WTC11 (cell line): ENCODE measurements at regions not wholly inside any gene's neighbourhood (a gene's known extent, or its start where the extent isn't known, plus 50 kb on each side); places are given as distances from the start of the nearest gene placed in this dataset.

Experiments
- ATAC-seq: fragments of 200-7000 bp; cut with Tn5 transposase; 2 replicates; pipeline ENCODE4 v1.10.0; 2021; ENCODE audit warnings: mild to moderate bottlenecking, moderate library complexity
- CTCF ChIA-PET: fragments of 300-600 bp; sonication (Branson Sonifier 250); formaldehyde crosslinking; loops from one replicate; lab custom pipeline; 2021; ENCODE audit warnings: antibody characterized with exemption; lab: Charles Lee
- POLR2A ChIA-PET: fragments of 350-600 bp; sonication (Branson Sonifier 250); formaldehyde crosslinking; loops from one replicate; lab custom pipeline; 2021; ENCODE audit warnings: antibody characterized with exemption; lab: Charles Lee
- DNase-seq: peaks from one replicate; pipeline ENCODE4 v3.0.0; 2021; ENCODE audit warnings: low spot score
- H3K27ac Mint-ChIP-seq: 2 replicates; pipeline ENCODE4 v1.8.0; 2021; ENCODE audit warnings: mixed read lengths
- H3K27me3 Mint-ChIP-seq: 2 replicates; pipeline ENCODE4 v1.8.0; 2021; ENCODE audit warnings: low read depth, mild to moderate bottlenecking, moderate library complexity, mixed read lengths
- H3K36me3 Mint-ChIP-seq: 2 replicates; pipeline ENCODE4 v1.8.0; 2021; ENCODE audit warnings: mixed read lengths
- H3K4me1 Mint-ChIP-seq: 2 replicates; pipeline ENCODE4 v1.8.0; 2022; ENCODE audit warnings: mixed read lengths
- H3K4me3 Mint-ChIP-seq: 2 replicates; pipeline ENCODE4 v1.8.0; 2021; ENCODE audit warnings: mild to moderate bottlenecking, moderate library complexity, mixed read lengths
- H3K9me3 Mint-ChIP-seq: 2 replicates; pipeline ENCODE4 v1.8.0; 2021; ENCODE audit warnings: mixed read lengths
- ATF1 ChIP-seq: sonication (generic); formaldehyde crosslinking; IDR thresholded peaks from 2 replicates; pipeline ENCODE4 v1.8.1; 2023; ENCODE audit warnings: mild to moderate bottlenecking, moderate library complexity, missing genetic modification reagents
- FOXJ3 ChIP-seq: sonication (generic); formaldehyde crosslinking; IDR thresholded peaks from 2 replicates; pipeline ENCODE4 v1.9.0; 2021; ENCODE audit warnings: missing genetic modification reagents, mild to moderate bottlenecking, borderline replicate concordance
- FOXK1 ChIP-seq: sonication (generic); formaldehyde crosslinking; IDR thresholded peaks from 2 replicates; pipeline ENCODE4 v1.8.0; 2022; ENCODE audit warnings: mild to moderate bottlenecking, moderate library complexity, missing genetic modification reagents
- GTF2I ChIP-seq: fragments of 250-450 bp; sonication (Bioruptor Pico); conservative IDR thresholded peaks from 2 replicates; pipeline ENCODE4 v1.4.0; 2021; ENCODE audit warnings: mild to moderate bottlenecking
- JUN ChIP-seq: sonication (generic); formaldehyde crosslinking; IDR thresholded peaks from 2 replicates; pipeline ENCODE4 v1.8.0; 2023; ENCODE audit warnings: mild to moderate bottlenecking, missing genetic modification reagents
- KAT7 ChIP-seq: sonication (generic); formaldehyde crosslinking; IDR thresholded peaks from 2 replicates; pipeline ENCODE4 v1.8.1; 2023; ENCODE audit warnings: missing genetic modification reagents, mild to moderate bottlenecking, borderline replicate concordance
- MXD4 ChIP-seq: fragments of 250-450 bp; sonication (Bioruptor Pico); IDR thresholded peaks from 2 replicates; pipeline ENCODE4 v1.8.0; 2021; ENCODE audit warnings: mild to moderate bottlenecking, moderate library complexity, borderline replicate concordance
- NFE2L1 ChIP-seq: sonication (generic); formaldehyde crosslinking; IDR thresholded peaks from 2 replicates; pipeline ENCODE4 v1.8.1; 2023; ENCODE audit warnings: missing genetic modification reagents
- NR1H2 ChIP-seq: sonication (generic); formaldehyde crosslinking; IDR thresholded peaks from 2 replicates; pipeline ENCODE4 v1.9.0; 2021; ENCODE audit warnings: mild to moderate bottlenecking, moderate library complexity, missing genetic modification reagents
- NR3C1 ChIP-seq: sonication (generic); formaldehyde crosslinking; conservative IDR thresholded peaks from 2 replicates; pipeline ENCODE4 v1.8.1; 2023; ENCODE audit warnings: low read depth, mild to moderate bottlenecking, missing genetic modification reagents
- PRRX2 ChIP-seq: fragments of 250-450 bp; sonication (Bioruptor Pico); IDR thresholded peaks from 2 replicates; pipeline ENCODE4 v1.8.0; 2021; ENCODE audit warnings: mild to moderate bottlenecking
- RORB ChIP-seq: fragments of 250-450 bp; sonication (Bioruptor Pico); IDR thresholded peaks from 2 replicates; pipeline ENCODE4 v1.9.0; 2021; ENCODE audit warnings: mild to moderate bottlenecking
- SOX15 ChIP-seq: fragments of 250-450 bp; sonication (Bioruptor Pico); IDR thresholded peaks from 2 replicates; pipeline ENCODE4 v1.9.0; 2021; ENCODE audit warnings: mild to moderate bottlenecking
- TP53 ChIP-seq: sonication (generic); formaldehyde crosslinking; IDR thresholded peaks from 2 replicates; pipeline ENCODE4 v1.8.1; 2023; ENCODE audit warnings: mild to moderate bottlenecking, missing genetic modification reagents
- ZNF219 ChIP-seq: sonication (generic); formaldehyde crosslinking; IDR thresholded peaks from 2 replicates; pipeline ENCODE4 v1.8.0; 2023; ENCODE audit warnings: missing genetic modification reagents, mild to moderate bottlenecking, borderline replicate concordance
- ZNF317 ChIP-seq: sonication (generic); formaldehyde crosslinking; IDR thresholded peaks from 2 replicates; pipeline ENCODE4 v1.8.1; 2023; ENCODE audit warnings: low read depth, mild to moderate bottlenecking, moderate library complexity, missing genetic modification reagents, borderline replicate concordance
- ZNF416 ChIP-seq: fragments of 250-450 bp; sonication (Bioruptor Pico); IDR thresholded peaks from 2 replicates; pipeline ENCODE4 v1.9.0; 2021; ENCODE audit warnings: mild to moderate bottlenecking, inconsistent platforms
- TF ChIP-seq, protein P1 (sequence below): fragments of 200-600 bp; IDR thresholded peaks from 2 replicates; pipeline ENCODE4 v1.8.0; 2022; ENCODE audit warnings: antibody characterized with exemption
- TF ChIP-seq, protein P2 (sequence below): fragments of 250-450 bp; sonication (Bioruptor Pico); IDR thresholded peaks from 2 replicates; pipeline ENCODE4 v1.9.0; 2021; ENCODE audit warnings: moderate library complexity, mild to moderate bottlenecking, inconsistent platforms, borderline replicate concordance
- TF ChIP-seq, protein P3 (sequence below): fragments of 250-450 bp; sonication (Bioruptor Pico); IDR thresholded peaks from 2 replicates; pipeline ENCODE4 v2.1.2; 2022; ENCODE audit warnings: mild to moderate bottlenecking, moderate library complexity
- TF ChIP-seq, protein P4 (sequence below): sonication (generic); formaldehyde crosslinking; IDR thresholded peaks from 2 replicates; pipeline ENCODE4 v1.8.1; 2023; ENCODE audit warnings: mild to moderate bottlenecking, missing genetic modification reagents, moderate library complexity
- TF ChIP-seq, protein P5 (sequence below): sonication (generic); formaldehyde crosslinking; IDR thresholded peaks from 2 replicates; pipeline ENCODE4 v1.8.1; 2022; ENCODE audit warnings: low read depth, missing genetic modification reagents, borderline replicate concordance
- TF ChIP-seq, protein P6 (sequence below): sonication (generic); formaldehyde crosslinking; conservative IDR thresholded peaks from 2 replicates; pipeline ENCODE4 v1.8.1; 2022; ENCODE audit warnings: mild to moderate bottlenecking, missing genetic modification reagents
- TF ChIP-seq, protein P7 (sequence below): fragments of 250-450 bp; sonication (Bioruptor Pico); IDR thresholded peaks from 2 replicates; pipeline ENCODE4 v1.9.0; 2021; ENCODE audit warnings: mild to moderate bottlenecking
- TF ChIP-seq, protein P8 (sequence below): fragments of 250-450 bp; sonication (Bioruptor Pico); IDR thresholded peaks from 2 replicates; pipeline ENCODE4 v1.9.0; 2021; ENCODE audit warnings: mild to moderate bottlenecking

DNA sequence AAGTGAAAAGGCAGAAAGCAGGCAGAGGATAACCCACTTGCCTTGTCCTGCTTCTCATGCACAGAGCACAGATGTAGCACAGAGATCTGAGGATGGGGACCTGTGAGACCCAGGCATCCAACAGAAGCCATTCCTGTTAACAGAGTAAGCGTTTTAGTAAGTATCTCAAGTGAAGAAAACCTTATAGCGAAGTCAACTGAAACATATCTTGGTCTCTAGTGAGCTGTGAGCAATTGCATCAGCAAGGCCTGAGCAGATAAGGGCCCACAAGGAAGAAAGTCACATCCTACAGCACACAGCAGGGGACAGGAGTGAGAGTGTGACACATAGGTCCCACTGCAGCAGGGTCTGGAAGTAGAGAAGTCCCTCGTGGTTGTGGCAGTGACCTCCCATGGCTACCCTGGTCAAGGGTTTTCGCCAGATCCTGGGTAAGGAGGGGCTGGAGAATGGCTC, 248.7 kb upstream of the TNP1 start:
- no peak overlapping the region for H3K27ac Mint-ChIP-seq
- H3K4me1 Mint-ChIP-seq = peaks cover 21% of the 10 kb centered on the region
- no peak for TF ChIP-seq ZNF317 (CRISPR knock-in tag)
- no peak for TF ChIP-seq ZNF416 (CRISPR knock-in tag)
- no peak for TF ChIP-seq TP53
- TF ChIP-seq, protein P1, sequence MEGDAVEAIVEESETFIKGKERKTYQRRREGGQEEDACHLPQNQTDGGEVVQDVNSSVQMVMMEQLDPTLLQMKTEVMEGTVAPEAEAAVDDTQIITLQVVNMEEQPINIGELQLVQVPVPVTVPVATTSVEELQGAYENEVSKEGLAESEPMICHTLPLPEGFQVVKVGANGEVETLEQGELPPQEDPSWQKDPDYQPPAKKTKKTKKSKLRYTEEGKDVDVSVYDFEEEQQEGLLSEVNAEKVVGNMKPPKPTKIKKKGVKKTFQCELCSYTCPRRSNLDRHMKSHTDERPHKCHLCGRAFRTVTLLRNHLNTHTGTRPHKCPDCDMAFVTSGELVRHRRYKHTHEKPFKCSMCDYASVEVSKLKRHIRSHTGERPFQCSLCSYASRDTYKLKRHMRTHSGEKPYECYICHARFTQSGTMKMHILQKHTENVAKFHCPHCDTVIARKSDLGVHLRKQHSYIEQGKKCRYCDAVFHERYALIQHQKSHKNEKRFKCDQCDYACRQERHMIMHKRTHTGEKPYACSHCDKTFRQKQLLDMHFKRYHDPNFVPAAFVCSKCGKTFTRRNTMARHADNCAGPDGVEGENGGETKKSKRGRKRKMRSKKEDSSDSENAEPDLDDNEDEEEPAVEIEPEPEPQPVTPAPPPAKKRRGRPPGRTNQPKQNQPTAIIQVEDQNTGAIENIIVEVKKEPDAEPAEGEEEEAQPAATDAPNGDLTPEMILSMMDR = no peak
- TF ChIP-seq RORB (CRISPR knock-in tag) = no peak
- no peak for TF ChIP-seq ZNF219 (CRISPR knock-in tag)
- no peak for TF ChIP-seq NR1H2 (CRISPR knock-in tag)
- TF ChIP-seq, protein P2, sequence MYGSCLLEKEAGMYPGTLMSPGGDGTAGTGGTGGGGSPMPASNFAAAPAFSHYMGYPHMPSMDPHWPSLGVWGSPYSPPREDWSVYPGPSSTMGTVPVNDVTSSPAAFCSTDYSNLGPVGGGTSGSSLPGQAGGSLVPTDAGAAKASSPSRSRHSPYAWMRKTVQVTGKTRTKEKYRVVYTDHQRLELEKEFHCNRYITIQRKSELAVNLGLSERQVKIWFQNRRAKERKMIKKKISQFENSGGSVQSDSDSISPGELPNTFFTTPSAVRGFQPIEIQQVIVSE (CRISPR knock-in tag) = no peak
- no peak for TF ChIP-seq NFE2L1 (CRISPR knock-in tag)
- no peak for TF ChIP-seq FOXJ3
- TF ChIP-seq, protein P3, sequence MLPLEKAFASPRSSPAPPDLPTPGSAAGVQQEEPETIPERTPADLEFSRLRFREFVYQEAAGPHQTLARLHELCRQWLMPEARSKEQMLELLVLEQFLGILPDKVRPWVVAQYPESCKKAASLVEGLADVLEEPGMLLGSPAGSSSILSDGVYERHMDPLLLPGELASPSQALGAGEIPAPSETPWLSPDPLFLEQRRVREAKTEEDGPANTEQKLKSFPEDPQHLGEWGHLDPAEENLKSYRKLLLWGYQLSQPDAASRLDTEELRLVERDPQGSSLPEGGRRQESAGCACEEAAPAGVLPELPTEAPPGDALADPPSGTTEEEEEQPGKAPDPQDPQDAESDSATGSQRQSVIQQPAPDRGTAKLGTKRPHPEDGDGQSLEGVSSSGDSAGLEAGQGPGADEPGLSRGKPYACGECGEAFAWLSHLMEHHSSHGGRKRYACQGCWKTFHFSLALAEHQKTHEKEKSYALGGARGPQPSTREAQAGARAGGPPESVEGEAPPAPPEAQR (CRISPR knock-in tag) = no peak
- no peak for TF ChIP-seq SOX15 (CRISPR knock-in tag)
- TF ChIP-seq, protein P4, sequence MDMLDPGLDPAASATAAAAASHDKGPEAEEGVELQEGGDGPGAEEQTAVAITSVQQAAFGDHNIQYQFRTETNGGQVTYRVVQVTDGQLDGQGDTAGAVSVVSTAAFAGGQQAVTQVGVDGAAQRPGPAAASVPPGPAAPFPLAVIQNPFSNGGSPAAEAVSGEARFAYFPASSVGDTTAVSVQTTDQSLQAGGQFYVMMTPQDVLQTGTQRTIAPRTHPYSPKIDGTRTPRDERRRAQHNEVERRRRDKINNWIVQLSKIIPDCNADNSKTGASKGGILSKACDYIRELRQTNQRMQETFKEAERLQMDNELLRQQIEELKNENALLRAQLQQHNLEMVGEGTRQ (CRISPR knock-in tag) = no peak
- no peak for TF ChIP-seq KAT7
- TF ChIP-seq, protein P5, sequence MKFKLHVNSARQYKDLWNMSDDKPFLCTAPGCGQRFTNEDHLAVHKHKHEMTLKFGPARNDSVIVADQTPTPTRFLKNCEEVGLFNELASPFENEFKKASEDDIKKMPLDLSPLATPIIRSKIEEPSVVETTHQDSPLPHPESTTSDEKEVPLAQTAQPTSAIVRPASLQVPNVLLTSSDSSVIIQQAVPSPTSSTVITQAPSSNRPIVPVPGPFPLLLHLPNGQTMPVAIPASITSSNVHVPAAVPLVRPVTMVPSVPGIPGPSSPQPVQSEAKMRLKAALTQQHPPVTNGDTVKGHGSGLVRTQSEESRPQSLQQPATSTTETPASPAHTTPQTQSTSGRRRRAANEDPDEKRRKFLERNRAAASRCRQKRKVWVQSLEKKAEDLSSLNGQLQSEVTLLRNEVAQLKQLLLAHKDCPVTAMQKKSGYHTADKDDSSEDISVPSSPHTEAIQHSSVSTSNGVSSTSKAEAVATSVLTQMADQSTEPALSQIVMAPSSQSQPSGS (CRISPR knock-in tag) = no peak
- TF ChIP-seq PRRX2 (CRISPR knock-in tag) = no peak
- TF ChIP-seq NR3C1 (CRISPR knock-in tag) = no peak
- H3K9me3 Mint-ChIP-seq = peaks cover 4% of the 10 kb centered on the region
- H3K27me3 Mint-ChIP-seq = no peaks in the 10 kb centered on the region; the same call in 1 of the 2 replicates
- H3K4me3 Mint-ChIP-seq = no peak overlapping the region
- no peaks in the 10 kb centered on the region for H3K36me3 Mint-ChIP-seq
- no peak for DNase-seq
- POLR2A ChIA-PET = no interaction called here
- no peak for ATAC-seq
- CTCF ChIA-PET = no interaction called here

DNA sequence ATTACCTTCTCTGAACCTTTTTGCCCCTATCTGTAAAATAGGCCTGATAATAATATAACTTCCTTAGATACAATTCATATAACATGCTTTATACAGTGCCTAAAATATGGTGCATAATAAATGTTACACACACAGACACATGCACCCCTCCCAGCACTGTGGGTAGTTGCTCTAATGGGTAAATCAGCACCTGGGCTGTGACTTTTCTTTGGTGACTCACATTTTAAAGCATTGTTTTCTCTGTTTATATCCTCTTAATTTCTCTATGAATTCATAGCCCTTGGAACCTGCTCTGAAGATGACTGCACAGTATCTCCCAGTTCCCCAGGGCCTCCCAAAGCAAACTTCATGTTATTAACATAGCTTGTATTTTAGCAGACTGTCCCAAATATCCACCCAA, 248.2 kb upstream of the TNP1 start:
- no peak overlapping the region for H3K27ac Mint-ChIP-seq
- no peak for ATAC-seq
- H3K36me3 Mint-ChIP-seq = no peaks in the 10 kb centered on the region
- CTCF ChIA-PET = interaction anchor here (0.8 to 1.1 kb wide), 2 partner anchors 403 to 412 kb away, joined by 3 to 6 read pairs; partner anchors contain the start of gene IGFBP5
- H3K4me3 Mint-ChIP-seq = no peak overlapping the region
- POLR2A ChIA-PET = no interaction called here
- DNase-seq = no peak
- H3K9me3 Mint-ChIP-seq = peaks cover 4% of the 10 kb centered on the region
- peaks cover 26% of the 10 kb centered on the region for H3K4me1 Mint-ChIP-seq
- no peaks in the 10 kb centered on the region; the same call in 1 of the 2 replicates for H3K27me3 Mint-ChIP-seq
- TF ChIP-seq GTF2I (no peak), ATF1 (no peak), JUN (CRISPR knock-in tag) (no peak), MXD4 (CRISPR knock-in tag) (no peak), FOXJ3 (no peak), FOXK1 (no peak), SOX15 (CRISPR knock-in tag) (no peak)
- TF ChIP-seq, protein P6, sequence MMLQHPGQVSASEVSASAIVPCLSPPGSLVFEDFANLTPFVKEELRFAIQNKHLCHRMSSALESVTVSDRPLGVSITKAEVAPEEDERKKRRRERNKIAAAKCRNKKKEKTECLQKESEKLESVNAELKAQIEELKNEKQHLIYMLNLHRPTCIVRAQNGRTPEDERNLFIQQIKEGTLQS = no peak
- TF ChIP-seq, protein P7, sequence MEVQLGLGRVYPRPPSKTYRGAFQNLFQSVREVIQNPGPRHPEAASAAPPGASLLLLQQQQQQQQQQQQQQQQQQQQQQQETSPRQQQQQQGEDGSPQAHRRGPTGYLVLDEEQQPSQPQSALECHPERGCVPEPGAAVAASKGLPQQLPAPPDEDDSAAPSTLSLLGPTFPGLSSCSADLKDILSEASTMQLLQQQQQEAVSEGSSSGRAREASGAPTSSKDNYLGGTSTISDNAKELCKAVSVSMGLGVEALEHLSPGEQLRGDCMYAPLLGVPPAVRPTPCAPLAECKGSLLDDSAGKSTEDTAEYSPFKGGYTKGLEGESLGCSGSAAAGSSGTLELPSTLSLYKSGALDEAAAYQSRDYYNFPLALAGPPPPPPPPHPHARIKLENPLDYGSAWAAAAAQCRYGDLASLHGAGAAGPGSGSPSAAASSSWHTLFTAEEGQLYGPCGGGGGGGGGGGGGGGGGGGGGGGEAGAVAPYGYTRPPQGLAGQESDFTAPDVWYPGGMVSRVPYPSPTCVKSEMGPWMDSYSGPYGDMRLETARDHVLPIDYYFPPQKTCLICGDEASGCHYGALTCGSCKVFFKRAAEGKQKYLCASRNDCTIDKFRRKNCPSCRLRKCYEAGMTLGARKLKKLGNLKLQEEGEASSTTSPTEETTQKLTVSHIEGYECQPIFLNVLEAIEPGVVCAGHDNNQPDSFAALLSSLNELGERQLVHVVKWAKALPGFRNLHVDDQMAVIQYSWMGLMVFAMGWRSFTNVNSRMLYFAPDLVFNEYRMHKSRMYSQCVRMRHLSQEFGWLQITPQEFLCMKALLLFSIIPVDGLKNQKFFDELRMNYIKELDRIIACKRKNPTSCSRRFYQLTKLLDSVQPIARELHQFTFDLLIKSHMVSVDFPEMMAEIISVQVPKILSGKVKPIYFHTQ (CRISPR knock-in tag) = no peak
- TF ChIP-seq, protein P8, sequence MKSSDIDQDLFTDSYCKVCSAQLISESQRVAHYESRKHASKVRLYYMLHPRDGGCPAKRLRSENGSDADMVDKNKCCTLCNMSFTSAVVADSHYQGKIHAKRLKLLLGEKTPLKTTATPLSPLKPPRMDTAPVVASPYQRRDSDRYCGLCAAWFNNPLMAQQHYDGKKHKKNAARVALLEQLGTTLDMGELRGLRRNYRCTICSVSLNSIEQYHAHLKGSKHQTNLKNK (CRISPR knock-in tag) = no peak
